ENCODE measurements at regions not wholly inside any gene's neighbourhood (a gene's known extent, or its start where the extent isn't known, plus 50 kb on each side); places are given as distances from the start of the nearest gene placed in this dataset.
A peak's percentile ranks its signal among the peaks of the same experiment; 100 is the strongest.

DNA sequence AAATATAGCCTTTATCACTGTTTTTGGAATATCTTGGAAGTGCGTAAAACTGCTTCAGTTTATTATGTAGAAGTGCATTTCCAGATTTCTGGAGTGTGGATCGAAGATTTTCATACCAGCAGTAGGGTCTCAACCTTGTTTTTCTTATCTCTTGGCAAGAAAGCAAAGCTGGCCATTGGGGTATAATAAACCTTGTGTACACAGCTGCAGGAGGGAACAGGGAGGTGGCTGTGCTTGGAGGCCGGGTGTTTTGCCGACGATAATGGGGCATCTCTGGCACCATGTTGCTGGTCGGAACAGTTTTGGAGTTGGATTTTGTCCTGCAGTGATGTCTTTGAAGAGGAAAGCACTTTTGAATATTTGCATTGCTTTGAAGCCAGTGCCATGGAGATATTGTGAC, 308.8 kb upstream of the DMRT1 start:
- Histone ChIP-seq H3K4me1 (ENCODE audit: control insufficient read depth, insufficient read depth, low read length) (peaks cover 2% of the 10 kb centered on the region), H3K9ac (ENCODE audit: low read depth, low read length) (no peak overlapping the region), H3K27me3 (ENCODE audit: control insufficient read depth, insufficient read depth, low read length) (no peaks in the 10 kb centered on the region), H3K4me3 (ENCODE audit: low read depth, low read length) (no peak overlapping the region), H3K36me3 (ENCODE audit: control insufficient read depth, insufficient read depth, low read length) (no peaks in the 10 kb centered on the region), H3K9me3 (ENCODE audit: control insufficient read depth, insufficient read depth, low read length) (no peaks in the 10 kb centered on the region)

DNA sequence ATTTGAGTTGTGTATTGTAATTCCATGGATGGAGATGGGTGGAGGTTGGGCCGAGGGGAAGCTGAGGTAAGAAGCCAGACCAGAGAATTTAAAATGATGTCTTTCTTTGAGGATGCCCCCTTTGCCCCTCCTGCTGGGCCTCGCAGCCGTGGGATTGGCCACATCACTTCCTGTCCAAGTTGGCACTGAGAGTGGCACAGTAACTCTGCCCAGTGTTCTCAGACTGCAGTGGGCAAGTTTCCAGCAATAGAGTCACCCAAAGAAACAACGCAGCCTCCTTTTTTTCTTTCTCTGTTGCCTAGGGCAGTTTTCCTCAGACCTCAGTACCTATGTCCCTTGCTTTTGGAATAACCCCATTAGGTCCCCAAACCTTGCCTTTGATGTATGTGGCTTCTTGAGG, 306.6 kb upstream of the DMRT1 start:
- no peaks in the 10 kb centered on the region for H3K9me3 ChIP-seq (ENCODE audit: control insufficient read depth, insufficient read depth, low read length)
- no peaks in the 10 kb centered on the region for H3K27me3 ChIP-seq (ENCODE audit: control insufficient read depth, insufficient read depth, low read length)
- H3K9ac ChIP-seq (ENCODE audit: low read depth, low read length), result no peak overlapping the region
- H3K36me3 ChIP-seq (ENCODE audit: control insufficient read depth, insufficient read depth, low read length), result no peaks in the 10 kb centered on the region
- no peak overlapping the region for H3K4me3 ChIP-seq (ENCODE audit: low read depth, low read length)
- H3K4me1 ChIP-seq (ENCODE audit: control insufficient read depth, insufficient read depth, low read length), result peaks cover 2% of the 10 kb centered on the region

GRCh38 chr9:535356-535755, 306.1 kb upstream of the DMRT1 start:
- Histone ChIP-seq H3K4me3 (ENCODE audit: low read depth, low read length) (no peak overlapping the region), H3K9ac (ENCODE audit: low read depth, low read length) (no peak overlapping the region), H3K27me3 (ENCODE audit: control insufficient read depth, insufficient read depth, low read length) (no peaks in the 10 kb centered on the region), H3K9me3 (ENCODE audit: control insufficient read depth, insufficient read depth, low read length) (no peaks in the 10 kb centered on the region), H3K36me3 (ENCODE audit: control insufficient read depth, insufficient read depth, low read length) (no peaks in the 10 kb centered on the region), H3K4me1 (ENCODE audit: control insufficient read depth, insufficient read depth, low read length) (peaks cover 2% of the 10 kb centered on the region)

DNA sequence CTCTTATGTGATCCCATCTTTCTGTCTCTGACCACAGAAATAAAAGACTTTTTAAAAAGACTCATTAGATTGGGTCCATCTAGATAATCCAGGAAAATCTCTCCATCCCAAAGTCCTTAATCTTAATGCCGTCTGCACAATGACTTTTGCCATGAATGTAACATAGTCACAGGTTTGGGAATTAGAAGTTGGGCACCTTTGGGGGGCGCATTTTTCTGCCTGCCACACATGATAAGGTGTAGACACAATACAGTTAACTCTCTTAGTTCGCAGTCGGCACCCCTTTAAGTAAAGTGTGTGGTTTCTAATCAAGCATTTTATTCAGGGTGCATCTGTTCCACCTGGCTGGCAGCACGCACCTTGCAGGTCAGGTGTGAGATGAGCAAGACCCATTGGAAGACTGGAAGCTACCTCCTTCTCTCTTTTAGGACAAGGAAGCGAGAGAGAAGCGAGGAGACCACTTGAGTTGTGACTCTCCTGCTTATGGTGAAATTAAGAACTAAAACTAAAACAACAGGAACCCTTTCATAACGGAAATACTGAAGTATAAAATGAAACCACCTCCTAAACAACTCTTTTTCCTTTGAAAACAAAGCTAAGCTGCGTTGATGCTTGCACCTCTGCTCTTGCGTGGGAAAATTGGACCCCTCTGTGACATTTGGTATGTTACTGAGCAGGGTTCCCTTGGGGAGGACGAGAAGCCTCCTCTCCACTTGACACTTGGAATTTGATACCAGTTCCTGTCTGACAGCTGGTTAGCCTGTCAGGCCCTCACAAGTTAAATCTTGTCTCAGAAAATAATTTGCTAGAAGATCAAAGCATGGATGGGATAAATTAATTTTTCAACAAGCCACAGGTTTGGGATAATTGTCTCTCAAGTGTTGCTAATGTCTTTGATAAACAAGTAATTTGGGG, 304.6 kb upstream of the DMRT1 start:
- Histone ChIP-seq H3K36me3 (ENCODE audit: control insufficient read depth, insufficient read depth, low read length) (no peaks in the 10 kb centered on the region), H3K9ac (ENCODE audit: low read depth, low read length) (no peak overlapping the region), H3K27me3 (ENCODE audit: control insufficient read depth, insufficient read depth, low read length) (no peaks in the 10 kb centered on the region), H3K4me3 (ENCODE audit: low read depth, low read length) (no peak overlapping the region), H3K4me1 (ENCODE audit: control insufficient read depth, insufficient read depth, low read length) (peaks cover 2% of the 10 kb centered on the region), H3K9me3 (ENCODE audit: control insufficient read depth, insufficient read depth, low read length) (no peaks in the 10 kb centered on the region)

DNA sequence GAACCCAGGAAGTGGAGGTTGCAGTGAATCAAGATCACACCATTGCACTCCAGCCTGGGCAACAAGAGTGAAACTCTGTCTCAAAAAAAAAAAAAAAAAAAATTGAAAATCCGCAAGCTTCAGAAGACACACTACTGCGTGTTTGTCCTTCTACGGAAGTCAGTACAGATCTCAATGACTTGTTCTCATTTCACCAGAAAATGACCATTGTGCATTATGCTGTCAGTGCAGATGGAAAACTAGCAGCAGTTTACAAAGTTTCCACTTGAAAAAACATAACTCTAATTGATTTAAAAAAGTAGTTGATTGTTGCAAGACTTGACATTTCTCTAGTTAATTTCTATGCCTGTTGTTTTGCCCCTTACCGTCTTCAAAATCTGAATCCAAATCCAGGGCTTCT, 298.0 kb upstream of the DMRT1 start:
- Histone ChIP-seq H3K4me3 (ENCODE audit: low read depth, low read length) (no peak overlapping the region), H3K9ac (ENCODE audit: low read depth, low read length) (no peak overlapping the region)

GRCh38 chr9:545480-545879, 296.0 kb upstream of the DMRT1 start:
- no peaks in the 10 kb centered on the region for H3K9me3 ChIP-seq (ENCODE audit: control insufficient read depth, insufficient read depth, low read length)
- no peak overlapping the region for H3K4me3 ChIP-seq (ENCODE audit: low read depth, low read length)
- no peaks in the 10 kb centered on the region for H3K36me3 ChIP-seq (ENCODE audit: control insufficient read depth, insufficient read depth, low read length)
- H3K4me1 ChIP-seq (ENCODE audit: control insufficient read depth, insufficient read depth, low read length), result peaks cover 3% of the 10 kb centered on the region
- H3K27me3 ChIP-seq (ENCODE audit: control insufficient read depth, insufficient read depth, low read length), result no peaks in the 10 kb centered on the region
- no peak overlapping the region for H3K9ac ChIP-seq (ENCODE audit: low read depth, low read length)

More for the DNA sequence above, 298.0 kb upstream of the DMRT1 start:
- peaks cover 3% of the 10 kb centered on the region for H3K4me1 ChIP-seq (ENCODE audit: control insufficient read depth, insufficient read depth, low read length)
- no peaks in the 10 kb centered on the region for H3K27me3 ChIP-seq (ENCODE audit: control insufficient read depth, insufficient read depth, low read length)
- no peaks in the 10 kb centered on the region for H3K36me3 ChIP-seq (ENCODE audit: control insufficient read depth, insufficient read depth, low read length)
- no peaks in the 10 kb centered on the region for H3K9me3 ChIP-seq (ENCODE audit: control insufficient read depth, insufficient read depth, low read length)

DNA sequence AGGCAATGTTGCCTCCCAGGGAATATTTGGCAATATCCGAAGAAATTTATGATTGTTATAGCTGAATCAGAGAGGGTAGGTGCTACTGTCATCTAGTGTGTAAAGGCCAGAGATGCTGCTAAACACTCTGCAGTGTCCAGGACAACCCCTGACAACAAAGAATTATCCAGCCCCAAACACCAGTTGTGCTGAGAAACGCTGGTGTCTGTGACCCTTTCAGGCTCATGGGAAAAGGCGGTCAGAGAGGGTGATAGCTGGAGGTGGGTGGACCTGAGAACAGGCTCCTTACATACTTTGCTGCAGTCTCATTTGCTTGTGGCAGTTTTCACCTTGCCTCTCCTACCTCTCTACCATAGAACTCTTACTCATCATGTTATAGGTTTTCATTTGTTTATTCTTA, 295.3 kb upstream of the DMRT1 start:
- H3K4me3 ChIP-seq (ENCODE audit: low read depth, low read length), result no peak overlapping the region
- H3K36me3 ChIP-seq (ENCODE audit: control insufficient read depth, insufficient read depth, low read length), result no peaks in the 10 kb centered on the region
- no peaks in the 10 kb centered on the region for H3K27me3 ChIP-seq (ENCODE audit: control insufficient read depth, insufficient read depth, low read length)
- H3K9me3 ChIP-seq (ENCODE audit: control insufficient read depth, insufficient read depth, low read length), result no peaks in the 10 kb centered on the region
- H3K9ac ChIP-seq (ENCODE audit: low read depth, low read length), result no peak overlapping the region
- peaks cover 3% of the 10 kb centered on the region for H3K4me1 ChIP-seq (ENCODE audit: control insufficient read depth, insufficient read depth, low read length)

GRCh38 chr9:546797-547223, 294.7 kb upstream of the DMRT1 start:
- peak overlapping the region; percentile 32 for H3K9ac ChIP-seq (ENCODE audit: low read depth, low read length)
- no peaks in the 10 kb centered on the region for H3K27me3 ChIP-seq (ENCODE audit: control insufficient read depth, insufficient read depth, low read length)
- H3K4me1 ChIP-seq (ENCODE audit: control insufficient read depth, insufficient read depth, low read length), result peaks cover 3% of the 10 kb centered on the region
- no peaks in the 10 kb centered on the region for H3K9me3 ChIP-seq (ENCODE audit: control insufficient read depth, insufficient read depth, low read length)
- no peak overlapping the region for H3K4me3 ChIP-seq (ENCODE audit: low read depth, low read length)
- no peaks in the 10 kb centered on the region for H3K36me3 ChIP-seq (ENCODE audit: control insufficient read depth, insufficient read depth, low read length)

GRCh38 chr9:547314-547713, 294.2 kb upstream of the DMRT1 start:
- Histone ChIP-seq H3K9me3 (ENCODE audit: control insufficient read depth, insufficient read depth, low read length) (no peaks in the 10 kb centered on the region), H3K36me3 (ENCODE audit: control insufficient read depth, insufficient read depth, low read length) (no peaks in the 10 kb centered on the region), H3K4me1 (ENCODE audit: control insufficient read depth, insufficient read depth, low read length) (peaks cover 3% of the 10 kb centered on the region), H3K9ac (ENCODE audit: low read depth, low read length) (peak overlapping the region; percentile 32), H3K4me3 (ENCODE audit: low read depth, low read length) (no peak overlapping the region), H3K27me3 (ENCODE audit: control insufficient read depth, insufficient read depth, low read length) (no peaks in the 10 kb centered on the region)

- Histone ChIP-seq H3K27me3 (ENCODE audit: control insufficient read depth, insufficient read depth, low read length) (no peaks in the 10 kb centered on the region), H3K36me3 (ENCODE audit: control insufficient read depth, insufficient read depth, low read length) (no peaks in the 10 kb centered on the region), H3K9ac (ENCODE audit: low read depth, low read length) (no peak overlapping the region), H3K4me3 (ENCODE audit: low read depth, low read length) (no peak overlapping the region), H3K9me3 (ENCODE audit: control insufficient read depth, insufficient read depth, low read length) (no peaks in the 10 kb centered on the region), H3K4me1 (ENCODE audit: control insufficient read depth, insufficient read depth, low read length) (peaks cover 3% of the 10 kb centered on the region)
Measured at GRCh38 chr9:549455-549997, 292.0 kb upstream of the DMRT1 start.

GRCh38 chr9:550333-550732, 291.2 kb upstream of the DMRT1 start:
- H3K4me1 ChIP-seq (ENCODE audit: control insufficient read depth, insufficient read depth, low read length), result peaks cover 3% of the 10 kb centered on the region
- no peaks in the 10 kb centered on the region for H3K27me3 ChIP-seq (ENCODE audit: control insufficient read depth, insufficient read depth, low read length)
- no peak overlapping the region for H3K4me3 ChIP-seq (ENCODE audit: low read depth, low read length)
- H3K9ac ChIP-seq (ENCODE audit: low read depth, low read length), result no peak overlapping the region
- H3K36me3 ChIP-seq (ENCODE audit: control insufficient read depth, insufficient read depth, low read length), result no peaks in the 10 kb centered on the region
- no peaks in the 10 kb centered on the region for H3K9me3 ChIP-seq (ENCODE audit: control insufficient read depth, insufficient read depth, low read length)
